ENCODE measurements at regions not wholly inside any gene's neighbourhood (a gene's known extent, or its start where the extent isn't known, plus 50 kb on each side); places are given as distances from the start of the nearest gene placed in this dataset.

DNA sequence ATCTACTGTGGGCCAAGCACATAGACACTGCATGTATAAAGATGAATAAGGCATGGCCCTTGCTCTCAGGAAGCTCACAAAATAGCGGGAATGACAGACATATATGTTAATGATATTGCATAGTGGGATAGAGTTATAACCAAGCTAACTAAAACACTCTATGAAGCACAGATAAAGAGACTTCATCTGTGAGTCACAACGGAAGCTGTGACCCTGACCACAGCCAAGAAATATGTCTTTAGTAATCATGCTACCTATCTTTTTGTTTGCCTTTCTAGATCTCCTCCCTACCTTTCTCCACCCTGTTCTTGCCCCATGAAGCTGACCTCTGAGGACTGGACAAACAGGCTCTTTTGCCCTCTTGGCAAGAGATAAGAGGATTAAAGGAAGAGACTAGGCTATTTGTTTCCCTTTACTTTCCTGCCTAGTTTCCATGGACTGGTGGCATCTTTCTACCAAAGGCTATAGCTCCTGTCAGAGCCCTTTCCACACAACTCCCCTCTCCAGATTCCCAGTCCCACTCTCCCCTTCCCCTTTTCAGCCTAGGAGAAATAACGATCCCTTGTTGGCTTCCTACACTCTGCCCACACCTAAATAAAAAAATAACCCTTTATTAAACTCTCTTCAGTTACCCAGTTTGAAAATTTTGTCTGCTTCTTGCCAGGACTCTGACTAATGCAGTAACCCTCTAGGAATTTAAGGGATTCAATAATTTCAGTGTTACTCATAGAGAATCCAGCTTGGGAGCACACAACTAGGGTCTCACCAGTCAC is 504.9 kb upstream of the MARCKS start:
- peak; percentile 30 for TF ChIP-seq YY1 (IDR thresholded peaks at IDR 0.05)
- TF ChIP-seq, protein P1, sequence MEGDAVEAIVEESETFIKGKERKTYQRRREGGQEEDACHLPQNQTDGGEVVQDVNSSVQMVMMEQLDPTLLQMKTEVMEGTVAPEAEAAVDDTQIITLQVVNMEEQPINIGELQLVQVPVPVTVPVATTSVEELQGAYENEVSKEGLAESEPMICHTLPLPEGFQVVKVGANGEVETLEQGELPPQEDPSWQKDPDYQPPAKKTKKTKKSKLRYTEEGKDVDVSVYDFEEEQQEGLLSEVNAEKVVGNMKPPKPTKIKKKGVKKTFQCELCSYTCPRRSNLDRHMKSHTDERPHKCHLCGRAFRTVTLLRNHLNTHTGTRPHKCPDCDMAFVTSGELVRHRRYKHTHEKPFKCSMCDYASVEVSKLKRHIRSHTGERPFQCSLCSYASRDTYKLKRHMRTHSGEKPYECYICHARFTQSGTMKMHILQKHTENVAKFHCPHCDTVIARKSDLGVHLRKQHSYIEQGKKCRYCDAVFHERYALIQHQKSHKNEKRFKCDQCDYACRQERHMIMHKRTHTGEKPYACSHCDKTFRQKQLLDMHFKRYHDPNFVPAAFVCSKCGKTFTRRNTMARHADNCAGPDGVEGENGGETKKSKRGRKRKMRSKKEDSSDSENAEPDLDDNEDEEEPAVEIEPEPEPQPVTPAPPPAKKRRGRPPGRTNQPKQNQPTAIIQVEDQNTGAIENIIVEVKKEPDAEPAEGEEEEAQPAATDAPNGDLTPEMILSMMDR (IDR thresholded peaks at IDR 0.05; ENCODE audit: low read depth, low read length, missing input control) = no peak
- TF ChIP-seq NR2F2 (IDR thresholded peaks at IDR 0.05) = peak; percentile 65
- TF ChIP-seq, protein P2, sequence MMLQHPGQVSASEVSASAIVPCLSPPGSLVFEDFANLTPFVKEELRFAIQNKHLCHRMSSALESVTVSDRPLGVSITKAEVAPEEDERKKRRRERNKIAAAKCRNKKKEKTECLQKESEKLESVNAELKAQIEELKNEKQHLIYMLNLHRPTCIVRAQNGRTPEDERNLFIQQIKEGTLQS (IDR thresholded peaks at IDR 0.05) = no peak
- TF ChIP-seq SP1 (IDR thresholded peaks at IDR 0.05) = peak; percentile 51
- no peak for TF ChIP-seq GABPA (IDR thresholded peaks at IDR 0.05 in 1 of 2, conservative IDR thresholded peaks at IDR 0.05 in 1 of 2)
- no peak for TF ChIP-seq EGR1 (IDR thresholded peaks at IDR 0.05; ENCODE audit: low read depth in 2 of 2)
